HEK293 (cell line): ENCODE measurements at regions not wholly inside any gene's neighbourhood (a gene's known extent, or its start where the extent isn't known, plus 50 kb on each side); places are given as distances from the start of the nearest gene placed in this dataset.

Experiments
- CTCF ChIA-PET: fragments of 350-600 bp; formaldehyde crosslinking; extraction: SDS; loops from one replicate; lab custom pipeline; 2021; ENCODE audit warnings: antibody characterized with exemption; lab: Yijun Ruan, JAX
- POLR2A ChIA-PET: fragments of 300-600 bp; formaldehyde crosslinking; extraction: SDS; loops from one replicate; lab custom pipeline; 2020; ENCODE audit warnings: antibody characterized with exemption, inconsistent platforms; lab: Yijun Ruan, JAX
- H3K27ac ChIP-seq: fragments of 200-500 bp; sonication (Bioruptor generic); 2 replicates; pipeline ENCODE4 v1.5.1; 2014; ENCODE audit warnings: low read depth, low read length, control low read depth, inconsistent platforms; ENCODE audit errors: extremely low read depth
- H3K36me3 ChIP-seq, 2 experiments: fragments of 200-500 bp in 1 of 2; sonication (Bioruptor generic) in 1 of 2; 1 replicate in 1 of 2; 2 replicates in 1 of 2; pipeline ENCODE4 v1.5.1; 2014 to 2017; ENCODE audit warnings: inconsistent platforms in 2 of 2, low read length in 2 of 2; ENCODE audit not compliant: control insufficient read depth in 2 of 2, insufficient read depth in 1 of 2
- H3K4me1 ChIP-seq: fragments of 200-500 bp; sonication (Bioruptor generic); 2 replicates; pipeline ENCODE4 v1.5.1; 2014; ENCODE audit warnings: mild to moderate bottlenecking, low read length, inconsistent platforms; ENCODE audit not compliant: control insufficient read depth, insufficient read depth
- H3K4me3 ChIP-seq: 2 replicates; pipeline ENCODE4 v1.5.1; 2011; ENCODE audit warnings: low read depth, mild to moderate bottlenecking, control low read depth, low read length, moderate library complexity
- H3K9me3 ChIP-seq: fragments of 200-500 bp; sonication (Bioruptor generic); 2 replicates; pipeline ENCODE4 v1.5.1; 2014; ENCODE audit warnings: low read depth, low read length, inconsistent platforms; ENCODE audit not compliant: control insufficient read depth, insufficient read depth
- BCL11A ChIP-seq: fragments of 450-650 bp; formaldehyde crosslinking; IDR thresholded peaks from 2 replicates; pipeline ENCODE4 v1.5.1; 2016; ENCODE audit warnings: low read depth, missing biosample characterization, missing genetic modification characterization
- BCL6B ChIP-seq: fragments of 450-650 bp; formaldehyde crosslinking; IDR thresholded peaks from 2 replicates; pipeline ENCODE4 v1.5.1; 2017; ENCODE audit warnings: missing biosample characterization, missing genetic modification characterization
- IKZF3 ChIP-seq: fragments of 450-650 bp; IDR thresholded peaks from 2 replicates; pipeline ENCODE4 v1.5.0; 2018; ENCODE audit warnings: missing biosample characterization, mild to moderate bottlenecking, missing genetic modification characterization, moderate library complexity
- KLF1 ChIP-seq: fragments of 450-650 bp; formaldehyde crosslinking; IDR thresholded peaks from 2 replicates; pipeline ENCODE4 v1.5.1; 2016; ENCODE audit warnings: missing biosample characterization, missing genetic modification characterization
- KLF10 ChIP-seq: fragments of 450-650 bp; IDR thresholded peaks from 2 replicates; pipeline ENCODE4 v1.5.1; 2018; ENCODE audit warnings: missing biosample characterization, mild to moderate bottlenecking, missing genetic modification characterization
- KLF16 ChIP-seq: fragments of 450-650 bp; formaldehyde crosslinking; IDR thresholded peaks from 2 replicates; pipeline ENCODE4 v1.5.1; 2017; ENCODE audit warnings: missing biosample characterization, missing genetic modification characterization
- OSR2 ChIP-seq: fragments of 450-650 bp; formaldehyde crosslinking; IDR thresholded peaks from 2 replicates; pipeline ENCODE4 v1.5.1; 2016; ENCODE audit warnings: missing biosample characterization, missing genetic modification characterization
- SALL2 ChIP-seq: fragments of 450-650 bp; formaldehyde crosslinking; IDR thresholded peaks from 2 replicates; pipeline ENCODE4 v1.5.0; 2017; ENCODE audit warnings: missing biosample characterization, mild to moderate bottlenecking, missing genetic modification characterization, borderline replicate concordance
- SP3 ChIP-seq: fragments of 450-650 bp; formaldehyde crosslinking; IDR thresholded peaks from 2 replicates; pipeline ENCODE4 v1.5.1; 2016; ENCODE audit warnings: missing biosample characterization, missing genetic modification characterization
- TRIM28 ChIP-seq: IDR thresholded peaks from 2 replicates; pipeline ENCODE4 v1.6.1; 2011; ENCODE audit warnings: low read length, control low read depth, borderline replicate concordance
- YY2 ChIP-seq: fragments of 450-650 bp; formaldehyde crosslinking; IDR thresholded peaks from 2 replicates; pipeline ENCODE4 v1.5.1; 2016; ENCODE audit warnings: missing biosample characterization, missing genetic modification characterization
- ZBTB1 ChIP-seq: fragments of 450-650 bp; formaldehyde crosslinking; IDR thresholded peaks from 2 replicates; pipeline ENCODE4 v1.5.1; 2016; ENCODE audit warnings: missing biosample characterization, missing genetic modification characterization
- ZFP3 ChIP-seq: fragments of 450-650 bp; formaldehyde crosslinking; IDR thresholded peaks from 2 replicates; pipeline ENCODE4 v1.5.1; 2016; ENCODE audit warnings: low read depth, missing biosample characterization, missing genetic modification characterization
- ZFP41 ChIP-seq: fragments of 450-650 bp; formaldehyde crosslinking; IDR thresholded peaks from 2 replicates; pipeline ENCODE4 v1.5.1; 2016; ENCODE audit warnings: missing biosample characterization, missing genetic modification characterization, borderline replicate concordance
- ZIC2 ChIP-seq: fragments of 450-650 bp; formaldehyde crosslinking; IDR thresholded peaks from 2 replicates; pipeline ENCODE4 v1.5.1; 2016; ENCODE audit warnings: missing biosample characterization, missing genetic modification characterization
- ZNF18 ChIP-seq: fragments of 450-650 bp; formaldehyde crosslinking; IDR thresholded peaks from 2 replicates; pipeline ENCODE4 v1.5.1; 2016; ENCODE audit warnings: missing biosample characterization, missing genetic modification characterization
- ZNF394 ChIP-seq: fragments of 450-650 bp; formaldehyde crosslinking; IDR thresholded peaks from 2 replicates; pipeline ENCODE4 v1.5.1; 2016; ENCODE audit warnings: missing biosample characterization, missing genetic modification characterization, mild to moderate bottlenecking, moderate library complexity, borderline replicate concordance
- ZNF433 ChIP-seq: fragments of 450-650 bp; formaldehyde crosslinking; IDR thresholded peaks from 2 replicates; pipeline ENCODE4 v1.5.1; 2016; ENCODE audit warnings: missing biosample characterization, missing genetic modification characterization, low read depth
- ZNF513 ChIP-seq: fragments of 450-650 bp; IDR thresholded peaks from 2 replicates; pipeline ENCODE4 v1.5.1; 2018; ENCODE audit warnings: missing biosample characterization, missing genetic modification characterization
- ZNF521 ChIP-seq: fragments of 450-650 bp; formaldehyde crosslinking; IDR thresholded peaks from 2 replicates; pipeline ENCODE4 v1.5.1; 2017; ENCODE audit warnings: missing biosample characterization, mild to moderate bottlenecking, missing genetic modification characterization
- ZNF624 ChIP-seq: fragments of 450-650 bp; formaldehyde crosslinking; IDR thresholded peaks from 2 replicates; pipeline ENCODE4 v1.5.1; 2017; ENCODE audit warnings: missing biosample characterization, missing genetic modification characterization
- ZSCAN30 ChIP-seq: fragments of 450-650 bp; IDR thresholded peaks from 2 replicates; pipeline ENCODE4 v1.5.1; 2018; ENCODE audit warnings: missing biosample characterization, mild to moderate bottlenecking, missing genetic modification characterization, moderate library complexity

- POLR2A ChIA-PET: no interaction called here
- Histone ChIP-seq H3K9me3 (peaks cover 5% of the 10 kb centered on the region), H3K36me3 (no peaks in the 10 kb centered on the region), H3K4me1 (peaks cover under 1% of the 10 kb centered on the region; the same call in 1 of the 2 replicates), H3K4me3 (no peak overlapping the region), H3K27ac (no peak overlapping the region)
- CTCF ChIA-PET: no interaction called here
- TF ChIP-seq BCL6B (tag by site-specific recombination) (no peak), ZNF18 (tag by site-specific recombination) (no peak)
Measured at GRCh38 chr17:72413077-72414031, 292.5 kb downstream of the SOX9 start.

- Histone ChIP-seq H3K36me3 (no peaks in the 10 kb centered on the region), H3K4me1 (no peaks in the 10 kb centered on the region), H3K27ac (no peak overlapping the region), H3K4me3 (no peak overlapping the region), H3K9me3 (peaks cover 5% of the 10 kb centered on the region)
- POLR2A ChIA-PET: no interaction called here
- TF ChIP-seq KLF10 (no peak), ZFP41 (no peak), KLF16 (tag by site-specific recombination) (no peak), ZBTB1 (tag by site-specific recombination) (no peak), YY2 (no peak), TRIM28 (no peak), ZIC2 (tag by site-specific recombination) (no peak), KLF1 (tag by site-specific recombination) (no peak)
- CTCF ChIA-PET: no interaction called here
Measured at GRCh38 chr17:72414032-72414396, 293.2 kb downstream of the SOX9 start.

- Histone ChIP-seq H3K36me3 (no peaks in the 10 kb centered on the region), H3K4me1 (peaks cover under 1% of the 10 kb centered on the region; the same call in 1 of the 2 replicates), H3K9me3 (peaks cover 5% of the 10 kb centered on the region), H3K27ac (no peak overlapping the region), H3K4me3 (no peak overlapping the region)
- CTCF ChIA-PET: interaction anchor here (0.6 kb wide), 1 partner anchor 651 kb away, joined by 3 read pairs; no protein-coding TSS in a partner anchor
- POLR2A ChIA-PET: no interaction called here
- TF ChIP-seq ZNF624 (no peak), ZSCAN30 (tag by site-specific recombination) (no peak), ZFP3 (tag by site-specific recombination) (no peak), ZFP41 (no peak), ZIC2 (tag by site-specific recombination) (no peak), ZNF513 (tag by site-specific recombination) (no peak), IKZF3 (tag by site-specific recombination) (no peak), ZNF394 (no peak), BCL11A (tag by site-specific recombination) (no peak), ZNF521 (tag by site-specific recombination) (no peak), OSR2 (tag by site-specific recombination) (no peak), ZNF433 (no peak), SP3 (tag by site-specific recombination) (no peak), SALL2 (no peak)
- TF ChIP-seq, all 188 proteins: peak for 0
Measured at GRCh38 chr17:72414967-72415853, 294.4 kb downstream of the SOX9 start.
